NB4 (cell line): ENCODE measurements at regions not wholly inside any gene's neighbourhood (a gene's known extent, or its start where the extent isn't known, plus 50 kb on each side); places are given as distances from the start of the nearest gene placed in this dataset.
"Not testable (repeated sequence)": the region's sequence is repeated elsewhere in the genome, so short reads cannot be mapped to it uniquely, and the experiment has no call there.

Experiments
- CTCF ChIP-seq: IDR thresholded peaks from one replicate; pipeline ENCODE4 v1.5.1; 2012; ENCODE audit warnings: low read depth, low read length
- POLR2A ChIP-seq: IDR thresholded peaks from 2 replicates; pipeline ENCODE4 v1.6.1; 2011; ENCODE audit warnings: mild to moderate bottlenecking; ENCODE audit not compliant: insufficient read length; ENCODE audit errors: extremely low read depth

GRCh38 chr16:15230432-15230831 is 136.4 kb upstream of the RRN3 start:
- not testable (repeated sequence) for TF ChIP-seq POLR2A, CTCF
